GM18505 (cell line): ENCODE measurements at regions not wholly inside any gene's neighbourhood (a gene's known extent, or its start where the extent isn't known, plus 50 kb on each side); places are given as distances from the start of the nearest gene placed in this dataset.

Experiments used
- ATAC-seq: cut with Tn5 transposase; IDR thresholded peaks from one replicate; pipeline ENCODE4 v1.9.1; 2021; ENCODE audit not compliant: unreplicated experiment
- POLR2A ChIP-seq: IDR thresholded peaks from 4 replicates; pipeline ENCODE4 v1.6.1; 2011; ENCODE audit warnings: borderline replicate concordance; ENCODE audit not compliant: insufficient read depth, insufficient read length; ENCODE audit errors: extremely low read depth

- ATAC-seq: no peak
- TF ChIP-seq POLR2A: no peak
Observed at GRCh38 chr1:97996880-97997279, 76.0 kb upstream of the DPYD start.

GRCh38 chr1:97989094-97989680 is 68.4 kb upstream of the DPYD start:
- no peak for TF ChIP-seq POLR2A

GRCh38 chr1:97986041-97987005 is 65.5 kb upstream of the DPYD start:
- TF ChIP-seq POLR2A: no peak
- ATAC-seq: no peak

More at GRCh38 chr1:97989094-97989680, 68.4 kb upstream of the DPYD start:
- no peak for ATAC-seq

- no peak for ATAC-seq
- TF ChIP-seq POLR2A: no peak
Observed at GRCh38 chr1:97983126-97983525, 62.3 kb upstream of the DPYD start.

GRCh38 chr1:97980530-97980929 is 59.7 kb upstream of the DPYD start:
- no peak for ATAC-seq
- TF ChIP-seq POLR2A: no peak

- TF ChIP-seq POLR2A: no peak
- ATAC-seq: no peak
Observed at GRCh38 chr1:97976801-97977200, 56.0 kb upstream of the DPYD start.
